ENCODE measurements at regions not wholly inside any gene's neighbourhood (a gene's known extent, or its start where the extent isn't known, plus 50 kb on each side); places are given as distances from the start of the nearest gene placed in this dataset.
"Not testable (repeated sequence)": the region's sequence is repeated elsewhere in the genome, so short reads cannot be mapped to it uniquely, and the experiment has no call there.

- TF ChIP-seq ZNF280C (tag by site-specific recombination; IDR thresholded peaks at IDR 0.05) (no peak), FEZF1 (tag by site-specific recombination; IDR thresholded peaks at IDR 0.05) (peak; percentile 51; the same call in 1 of the 2 replicates), HIC1 (tag by site-specific recombination; IDR thresholded peaks at IDR 0.05) (peak; percentile 30; the same call in 1 of the 2 replicates)
Measured at GRCh38 chr6:85360794-85361642, 88.9 kb upstream of the NT5E start (continued).

- no peak overlapping the region for H3K4me3 ChIP-seq (ENCODE audit: low read depth, low read length)
- no peak overlapping the region for H3K27ac ChIP-seq (ENCODE audit: extremely low read depth, low read depth, low read length)
- no peaks in the 10 kb centered on the region for H3K4me1 ChIP-seq (ENCODE audit: control insufficient read depth, insufficient read depth, low read length)
- TF ChIP-seq ZNF148 (tag by site-specific recombination; IDR thresholded peaks at IDR 0.05; ENCODE audit: borderline replicate concordance) (no peak), ZNF341 (tag by site-specific recombination; IDR thresholded peaks at IDR 0.05; ENCODE audit: low read depth) (no peak), ZNF202 (tag by site-specific recombination; IDR thresholded peaks at IDR 0.05; ENCODE audit: borderline replicate concordance) (no peak), ZFHX2 (tag by site-specific recombination; conservative IDR thresholded peaks at IDR 0.05) (no peak), ZNF548 (tag by site-specific recombination; IDR thresholded peaks at IDR 0.05) (no peak), ZXDB (tag by site-specific recombination; IDR thresholded peaks at IDR 0.05) (no peak)
- ChIA-PET CTCF (interaction anchor here (0.5 to 4.6 kb wide), 6 partner anchors 109 to 321 kb away, joined by 3 to 53 read pairs (median 4); no protein-coding TSS in a partner anchor), POLR2A (interaction anchor here (1.0 kb wide), 1 partner anchor 321 kb away, joined by 3 read pairs; no protein-coding TSS in a partner anchor)
- H3K36me3 ChIP-seq (ENCODE audit: control insufficient read depth in 2 of 2, insufficient read depth in 1 of 2, low read length in 2 of 2): no peaks in the 10 kb centered on the region
- no peaks in the 10 kb centered on the region for H3K9me3 ChIP-seq (ENCODE audit: control insufficient read depth, insufficient read depth, low read depth, low read length)
Measured at GRCh38 chr6:85357651-85358050, 92.2 kb upstream of the NT5E start.

GRCh38 chr6:85356743-85357142 lies 93.1 kb upstream of the NT5E start:
- H3K27ac ChIP-seq (ENCODE audit: extremely low read depth, low read depth, low read length); H3K9me3 ChIP-seq (ENCODE audit: control insufficient read depth, insufficient read depth, low read depth, low read length); POLR2A ChIA-PET; H3K4me1 ChIP-seq (ENCODE audit: control insufficient read depth, insufficient read depth, low read length); H3K36me3 ChIP-seq (ENCODE audit: control insufficient read depth in 2 of 2, insufficient read depth in 1 of 2, low read length in 2 of 2); H3K4me3 ChIP-seq (ENCODE audit: low read depth, low read length): not testable (repeated sequence)
- TF ChIP-seq ZNF146 (tag by site-specific recombination; IDR thresholded peaks at IDR 0.05): peak; percentile 85
- CTCF ChIA-PET: interaction anchor here (4.6 kb wide), 1 partner anchor 125 kb away, joined by 53 read pairs; no protein-coding TSS in a partner anchor

GRCh38 chr6:85355816-85356215 lies 94.1 kb upstream of the NT5E start:
- no peak overlapping the region for H3K4me3 ChIP-seq (ENCODE audit: low read depth, low read length)
- TF ChIP-seq TSHZ1 (tag by site-specific recombination; IDR thresholded peaks at IDR 0.05; ENCODE audit: borderline replicate concordance) (no peak), ZBTB7A (tag by site-specific recombination; IDR thresholded peaks at IDR 0.05; ENCODE audit: low read depth) (no peak)
- H3K4me1 ChIP-seq (ENCODE audit: control insufficient read depth, insufficient read depth, low read length): no peaks in the 10 kb centered on the region
- ChIA-PET CTCF (interaction anchor here (0.5 to 6.6 kb wide), 33 partner anchors 11 to 1660 kb away, joined by 3 to 179 read pairs (median 6); partner anchors contain the start of gene NT5E), POLR2A (interaction anchor here (1.6 kb wide), 1 partner anchor 127 kb away, joined by 4 read pairs; no protein-coding TSS in a partner anchor)
- H3K27ac ChIP-seq (ENCODE audit: extremely low read depth, low read depth, low read length): no peak overlapping the region
- H3K9me3 ChIP-seq (ENCODE audit: control insufficient read depth, insufficient read depth, low read depth, low read length): no peaks in the 10 kb centered on the region
- no peaks in the 10 kb centered on the region for H3K36me3 ChIP-seq (ENCODE audit: control insufficient read depth in 2 of 2, insufficient read depth in 1 of 2, low read length in 2 of 2)
